ENCODE measurements at regions not wholly inside any gene's neighbourhood (a gene's known extent, or its start where the extent isn't known, plus 50 kb on each side); places are given as distances from the start of the nearest gene placed in this dataset.
A peak's percentile ranks its signal among the peaks of the same experiment; 100 is the strongest.
"Not testable (repeated sequence)": the region's sequence is repeated elsewhere in the genome, so short reads cannot be mapped to it uniquely, and the experiment has no call there.

DNA sequence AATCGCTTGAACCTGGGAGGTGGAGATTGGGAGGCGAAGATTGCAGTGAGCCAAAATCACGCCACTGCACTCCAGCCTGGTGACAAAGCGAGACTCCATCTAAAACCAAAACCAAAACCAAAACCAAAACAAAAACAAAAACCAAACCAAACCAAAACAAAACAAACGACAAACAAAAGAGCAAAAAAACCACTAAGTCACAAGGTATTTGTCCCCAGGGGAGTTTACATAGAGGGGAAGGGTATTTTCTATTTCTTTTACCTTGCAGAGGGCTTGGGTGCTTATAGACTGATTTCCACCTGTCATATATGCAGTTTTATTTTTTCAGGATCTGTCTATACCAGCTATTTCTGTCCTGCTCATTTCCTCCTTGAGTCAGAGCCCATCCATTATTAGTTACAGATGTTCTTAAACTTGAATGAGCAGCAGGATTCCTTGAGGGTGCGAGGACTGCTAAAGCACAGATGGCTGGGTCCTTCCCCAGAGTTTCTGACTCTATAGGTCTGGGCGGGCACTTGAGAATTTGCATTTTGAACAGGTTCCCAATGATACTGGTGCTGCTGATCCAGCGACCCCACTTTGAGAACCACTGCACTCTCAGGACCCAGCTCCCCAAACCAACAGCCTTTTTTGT lies 102.2 kb upstream of the UXS1 start:
- peak in 1 of 42 donors; percentile 32 for DNase-seq
- intact Hi-C loops (cut with DNase I) = no loop called here

DNA sequence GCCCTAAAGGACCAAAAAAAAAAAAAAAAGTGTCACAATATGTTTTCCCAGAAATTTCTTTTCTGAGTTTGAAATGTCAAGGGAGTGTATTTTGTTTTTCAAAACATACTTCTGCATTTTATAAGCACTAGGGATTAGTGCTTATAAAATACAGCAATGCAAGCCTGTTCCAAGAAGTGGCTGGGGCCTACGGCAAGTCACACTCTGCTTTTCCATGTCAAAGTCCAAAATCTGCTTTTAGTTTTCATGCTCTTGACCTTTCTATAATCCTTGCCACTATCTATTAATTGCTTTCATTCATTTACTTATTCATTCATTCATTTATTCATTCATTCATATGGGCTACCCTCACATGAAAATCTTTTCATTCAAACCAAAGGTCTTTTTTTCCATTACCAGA lies 100.1 kb upstream of the UXS1 start:
- intact Hi-C loops (cut with DNase I) = no loop called here
- no peak for DNase-seq

DNA sequence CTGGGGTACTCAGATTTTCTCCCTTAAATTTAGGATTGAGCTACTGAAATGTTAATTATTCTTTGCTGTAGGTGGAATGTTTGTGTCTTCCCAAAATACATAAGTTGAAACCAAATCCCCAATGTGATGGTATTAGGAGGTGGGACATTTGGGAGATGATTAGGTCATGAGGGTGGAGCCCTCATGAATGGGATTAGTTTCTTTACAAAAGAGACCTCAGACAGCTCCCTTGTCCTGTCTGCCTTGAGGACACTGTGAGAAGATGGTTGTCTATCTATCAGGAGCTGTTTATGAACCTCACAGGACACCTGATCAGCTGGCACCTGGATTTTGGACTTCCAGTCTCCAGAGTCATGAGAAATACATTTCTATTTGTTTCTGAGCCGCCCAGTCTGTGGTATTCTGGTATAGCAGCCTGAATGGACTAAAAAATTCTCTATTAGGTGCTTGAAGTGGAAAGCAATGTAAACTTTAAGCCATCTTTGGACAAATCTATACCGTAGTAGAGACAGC lies 99.2 kb upstream of the UXS1 start:
- intact Hi-C loops (cut with DNase I) = no loop called here
- no peak for DNase-seq

DNA sequence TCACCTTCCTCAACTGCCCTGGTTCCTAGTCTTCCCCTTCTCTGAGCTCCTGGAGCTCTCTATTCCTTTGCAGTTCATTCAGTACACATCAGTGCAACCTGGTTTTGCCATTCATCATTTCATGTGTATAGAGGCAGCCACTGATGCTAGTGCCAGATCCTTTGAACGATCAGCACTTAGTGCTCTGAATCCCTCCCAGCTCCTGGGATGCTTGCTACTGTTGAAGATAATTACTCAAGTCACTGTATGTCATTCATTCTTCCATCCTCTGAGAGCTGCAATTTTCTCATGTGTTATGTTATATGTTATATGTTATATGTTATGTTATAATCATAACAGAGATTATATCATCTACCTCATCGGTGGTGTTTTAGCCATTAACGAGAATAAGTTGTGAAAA lies 98.5 kb upstream of the UXS1 start:
- peak in 1 of 42 donors; percentile 24 for DNase-seq
- intact Hi-C loops (cut with DNase I) = no loop called here

DNA sequence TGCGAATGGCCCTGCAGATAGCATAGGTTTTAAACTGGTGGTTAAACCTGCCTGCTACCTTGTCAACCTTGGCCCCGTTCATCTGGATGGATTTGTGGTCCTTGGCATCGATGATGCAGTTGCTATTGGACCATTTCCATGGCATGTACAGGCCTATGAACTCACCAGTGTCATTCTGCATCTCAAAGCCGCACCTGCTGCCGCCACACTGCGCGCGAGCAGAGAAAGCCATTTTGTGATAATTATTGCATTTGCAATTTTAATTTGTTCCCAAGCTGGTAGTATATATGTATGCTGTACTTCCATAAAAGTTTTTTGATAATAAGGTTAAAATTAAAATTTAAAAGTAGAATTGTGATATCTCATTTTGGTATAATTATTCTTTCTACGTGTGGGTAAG lies 94.8 kb upstream of the UXS1 start:
- intact Hi-C loops (cut with DNase I) = no loop called here
- peak in 1 of 42 donors; percentile 35 for DNase-seq

DNA sequence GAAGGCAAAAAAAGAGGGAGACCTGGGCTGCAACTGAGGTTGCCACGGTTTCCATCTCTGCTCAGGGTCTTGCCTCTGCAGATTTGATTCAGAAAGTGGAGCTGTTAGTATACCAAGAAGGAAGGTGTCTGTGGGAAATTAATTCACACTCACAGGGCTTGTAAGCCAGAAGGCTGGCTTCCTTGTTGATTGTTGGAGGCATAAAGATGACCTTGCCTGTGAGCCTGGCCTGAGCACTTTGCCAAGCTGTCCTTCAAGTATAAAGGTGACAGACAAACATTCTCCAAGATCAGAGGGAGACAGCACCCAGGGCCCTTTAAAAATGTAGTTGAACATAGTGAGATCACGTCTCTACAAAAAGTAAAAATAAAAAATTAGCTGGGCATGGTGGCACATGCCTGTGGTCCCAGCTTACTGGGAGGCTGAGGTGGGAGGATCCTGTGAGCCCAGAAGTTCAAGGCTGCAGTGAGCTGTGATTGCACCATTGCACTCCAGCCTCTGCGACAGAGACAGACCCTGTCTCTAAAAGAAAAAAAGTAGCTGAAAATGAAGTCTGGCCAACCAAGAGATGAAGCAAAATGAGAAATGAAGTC lies 91.2 kb upstream of the UXS1 start:
- DNase-seq = peak in 1 of 42 donors; percentile 25
- intact Hi-C loops (cut with DNase I) = no loop called here

DNA sequence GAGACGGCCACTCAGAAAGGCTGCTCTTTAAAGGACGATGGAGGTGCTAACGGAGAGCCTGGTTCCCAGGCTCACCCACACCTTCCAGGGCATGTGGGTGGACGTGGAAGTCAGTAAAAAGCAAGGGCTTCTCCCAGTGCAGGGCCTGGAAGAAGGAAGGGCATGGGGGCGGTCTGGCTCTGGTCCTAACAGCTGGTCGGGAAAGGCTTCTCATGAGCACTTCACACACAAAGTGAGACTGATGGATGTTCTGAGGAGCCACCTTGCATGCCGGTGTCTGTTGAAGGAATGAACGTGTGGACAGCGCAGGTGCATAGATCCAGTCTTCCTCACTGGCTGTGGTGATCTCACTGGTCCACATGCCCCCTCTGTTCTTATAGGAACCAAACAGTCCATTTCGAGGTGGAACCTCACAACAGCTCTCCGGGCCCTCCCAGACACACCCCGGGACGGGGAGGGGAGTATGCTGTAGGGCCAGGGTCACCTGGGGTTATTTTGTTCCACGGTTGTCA lies 90.6 kb upstream of the UXS1 start:
- DNase-seq = peak in 1 of 42 donors; percentile 39
- intact Hi-C loops (cut with DNase I) = no loop called here

DNA sequence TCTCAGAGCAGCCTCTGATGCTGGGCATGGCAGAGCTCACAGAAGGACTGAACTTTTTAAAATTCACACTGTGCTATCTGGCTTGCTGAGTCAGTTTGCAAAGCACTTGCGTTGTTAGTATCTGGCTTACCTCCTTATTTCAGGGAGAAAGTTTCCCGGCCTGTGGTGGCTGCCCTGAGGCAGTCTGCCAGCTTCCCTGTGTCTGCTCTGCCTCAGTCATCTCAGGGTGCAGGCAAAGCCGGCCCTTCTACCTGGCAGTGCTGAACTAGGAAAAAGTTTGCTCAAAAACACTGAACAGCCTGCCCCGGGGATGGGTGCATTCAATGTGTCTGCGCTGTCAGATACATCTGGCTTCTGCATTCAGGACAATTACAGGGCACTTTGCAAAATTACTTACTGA lies 90.2 kb upstream of the UXS1 start:
- intact Hi-C loops (cut with DNase I) = no loop called here
- DNase-seq = peak in 9 of 42 donors; percentile 14 to 56 (median 20)

DNA sequence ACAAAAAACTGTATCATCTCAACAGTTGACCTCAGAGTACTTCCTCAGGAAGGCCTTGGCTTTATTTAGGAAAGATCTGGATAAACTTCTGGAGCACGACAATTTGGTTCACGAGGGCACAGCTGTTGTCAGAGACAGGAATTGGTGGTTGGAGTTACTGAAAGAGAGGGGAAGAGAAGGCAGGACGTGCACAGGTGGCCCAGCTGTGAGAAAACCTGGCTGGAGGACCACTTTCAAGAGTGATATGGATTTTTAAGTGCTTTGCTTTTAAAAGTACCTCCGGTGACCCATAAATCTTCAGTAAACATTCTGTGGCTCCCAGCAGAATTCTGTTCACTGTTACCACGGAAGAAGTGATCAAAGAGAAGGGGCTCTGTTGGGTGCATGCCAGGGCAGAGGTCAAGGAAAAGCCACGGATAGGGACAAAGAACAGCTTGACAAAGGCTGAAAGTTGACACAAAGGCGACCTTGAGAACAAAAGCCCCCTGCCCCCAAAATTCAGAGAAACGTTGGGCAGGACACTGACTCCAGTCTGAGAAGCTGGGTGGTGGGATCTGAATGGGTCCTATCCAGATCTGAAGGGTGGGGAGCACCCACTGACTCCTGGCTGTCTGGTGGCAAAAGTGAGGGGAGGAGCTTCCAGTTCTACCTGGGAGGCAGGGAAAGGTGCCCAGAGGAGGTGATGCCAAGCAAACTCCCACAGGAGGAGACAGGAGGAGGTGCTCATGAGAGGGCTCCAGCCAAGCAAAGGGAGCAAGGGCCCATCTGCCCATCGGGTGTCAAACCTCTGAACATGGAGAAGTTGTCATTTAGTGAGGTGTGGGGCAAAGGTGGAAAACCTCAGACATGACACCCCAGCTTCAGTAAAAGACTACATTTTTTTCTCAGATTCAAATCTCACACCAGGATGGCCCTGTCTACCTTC lies 89.4 kb upstream of the UXS1 start:
- intact Hi-C loops (cut with DNase I) = not testable (repeated sequence)
- peak in 1 of 42 donors; percentile 31 for DNase-seq

DNA sequence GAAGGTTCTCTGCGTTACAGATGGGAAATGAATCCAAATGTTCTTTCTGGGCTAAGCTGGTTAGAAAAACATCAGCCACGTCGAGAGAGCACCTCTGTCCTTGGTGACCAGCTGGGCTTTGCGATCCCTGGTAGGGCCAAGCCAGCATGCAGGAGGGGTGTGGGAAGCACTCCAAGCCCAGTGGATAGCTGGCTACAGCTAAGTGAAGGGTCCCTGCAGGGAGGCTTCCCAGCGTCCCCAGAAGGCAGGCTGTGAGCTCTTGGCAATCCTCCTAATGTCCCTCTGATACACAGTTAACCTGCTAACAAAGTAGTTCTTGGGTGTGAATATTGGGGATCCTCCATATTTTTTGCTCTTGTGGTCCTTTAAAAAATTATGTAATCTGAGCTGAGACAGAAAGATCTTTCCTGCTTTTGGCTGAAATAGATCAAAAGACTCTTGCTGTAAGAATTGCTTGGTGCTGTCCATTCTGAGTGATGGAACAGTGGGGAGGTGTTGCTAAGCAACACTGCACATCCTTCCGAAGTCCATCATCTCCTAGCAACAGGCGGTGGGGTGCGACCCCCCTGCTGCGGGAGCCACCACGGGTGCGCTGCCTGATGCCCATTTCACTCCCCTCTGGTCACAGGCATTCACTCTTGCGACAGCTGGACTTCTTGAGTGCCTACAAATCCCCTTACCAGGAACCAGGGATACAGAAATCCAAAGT lies 88.5 kb upstream of the UXS1 start:
- DNase-seq = peak in 1 of 42 donors; percentile 38
- intact Hi-C loops (cut with DNase I) = no loop called here

DNA sequence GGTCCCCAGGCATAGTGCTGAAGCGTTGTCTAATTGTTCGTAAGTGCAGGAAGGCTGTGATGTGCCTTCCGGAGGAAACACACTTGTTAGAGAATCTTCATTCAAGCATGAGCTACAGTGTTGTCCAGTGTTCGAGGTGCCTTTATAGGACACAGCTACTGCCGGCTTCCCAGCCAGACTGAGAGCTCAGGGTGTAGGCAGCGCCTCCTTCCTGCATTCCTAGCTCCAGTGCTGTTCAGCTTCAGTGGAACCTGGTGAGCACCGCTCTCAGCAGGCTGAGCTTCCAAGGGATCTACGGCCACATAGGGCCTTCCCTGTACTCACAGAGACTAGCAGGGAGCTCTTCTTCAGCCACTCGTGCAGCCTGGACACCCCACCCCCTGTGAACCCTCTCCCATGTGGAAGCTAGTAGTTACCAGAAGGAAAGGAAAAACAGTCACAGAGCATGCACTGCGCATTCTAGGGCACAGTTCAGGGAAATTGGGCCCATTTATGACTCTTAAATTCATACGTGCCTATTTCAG lies 87.9 kb upstream of the UXS1 start:
- intact Hi-C loops (cut with DNase I); DNase-seq: not testable (repeated sequence)

DNA sequence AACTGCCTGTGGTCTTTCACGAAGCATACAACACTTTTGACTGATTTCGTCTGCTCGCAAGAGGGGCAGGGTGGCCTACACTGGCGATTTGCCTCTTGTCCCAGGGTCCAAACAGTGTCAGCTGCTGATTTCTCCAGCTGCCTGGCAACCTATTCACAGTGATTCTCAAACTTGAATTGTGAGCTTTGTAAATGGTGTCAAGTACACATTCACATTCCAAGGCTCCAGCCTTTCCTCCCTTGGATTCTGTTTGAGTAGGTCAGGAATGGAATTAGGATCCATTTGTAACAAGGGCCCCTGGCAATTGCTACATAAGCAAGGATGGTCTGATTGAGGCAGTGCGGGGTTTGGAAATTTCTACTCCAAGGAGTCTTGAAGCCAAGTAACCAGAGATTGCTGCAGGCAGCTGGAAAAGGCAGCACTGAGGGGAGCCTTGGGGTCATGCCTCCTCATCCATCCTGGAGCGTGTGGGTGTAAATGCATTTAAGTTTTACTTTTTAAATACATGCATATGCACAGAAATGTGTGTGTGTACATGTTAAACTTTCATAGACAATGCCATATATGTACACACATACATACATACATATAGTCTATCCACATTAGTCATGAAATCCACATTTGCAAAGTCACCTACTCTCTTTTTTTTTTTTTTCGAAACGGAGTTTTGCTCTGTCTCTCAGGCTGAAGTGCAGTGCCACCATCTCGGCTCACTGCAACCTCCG lies 86.8 kb upstream of the UXS1 start:
- intact Hi-C loops (cut with DNase I) = no loop called here
- DNase-seq = peak in 7 of 42 donors; percentile 8 to 49 (median 24)

DNA sequence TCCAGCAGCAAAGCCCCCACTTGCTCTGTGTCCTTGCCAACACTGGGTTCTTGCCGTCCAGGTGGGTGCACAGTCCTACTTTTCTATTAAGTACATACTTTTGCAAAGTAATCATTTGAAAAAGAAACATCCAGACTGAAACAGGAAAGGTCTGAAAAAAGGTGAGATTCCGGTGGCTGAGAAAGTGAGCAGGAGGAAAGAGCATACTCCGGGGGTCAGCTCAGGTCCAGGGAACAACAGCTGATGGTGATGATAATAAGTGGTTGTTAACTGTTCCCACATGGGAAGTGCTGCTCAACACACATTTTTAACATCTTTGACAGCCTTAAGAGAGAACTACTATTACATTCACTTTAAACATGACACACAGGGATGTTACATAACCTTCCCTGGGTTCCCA lies 86.1 kb upstream of the UXS1 start:
- intact Hi-C loops (cut with DNase I) = no loop called here

DNA sequence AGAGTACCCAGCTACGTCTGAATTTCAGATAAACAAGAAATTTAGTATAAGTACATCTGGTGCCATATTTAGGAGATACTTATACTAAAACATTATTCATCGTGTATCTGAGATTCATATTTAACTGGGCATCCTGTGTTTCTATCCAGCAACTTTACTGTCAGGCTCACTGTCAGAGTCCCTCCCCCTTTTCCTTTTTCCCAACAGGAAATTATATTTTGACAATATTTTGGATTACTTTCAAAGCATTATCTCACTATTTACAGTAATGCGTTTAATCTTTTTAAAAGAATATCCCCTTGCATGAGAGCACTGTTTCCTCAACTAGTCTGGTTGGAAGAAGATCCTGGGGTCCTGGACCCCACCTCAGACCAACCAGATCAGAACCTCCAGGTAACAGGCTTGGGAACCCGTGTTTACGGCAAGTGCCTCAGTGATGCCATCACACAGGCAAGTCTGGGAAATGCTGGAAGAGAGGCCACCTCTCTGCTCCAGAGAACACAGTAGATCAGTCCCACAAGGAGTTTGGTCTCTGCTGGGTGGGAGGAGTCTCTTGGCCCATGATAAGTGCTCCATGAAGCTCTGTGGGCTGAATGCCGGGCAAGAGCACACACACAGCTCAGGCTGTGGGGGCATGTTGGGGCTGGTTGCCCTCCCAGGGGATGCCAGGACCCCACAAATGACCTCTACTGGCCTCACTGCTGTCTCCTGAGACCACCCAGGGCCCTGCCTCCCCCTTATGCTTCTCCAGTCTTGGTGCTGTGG lies 84.2 kb upstream of the UXS1 start:
- intact Hi-C loops (cut with DNase I) = no loop called here
- no peak for DNase-seq

More for the DNA sequence above, 86.1 kb upstream of the UXS1 start:
- DNase-seq = no peak

DNA sequence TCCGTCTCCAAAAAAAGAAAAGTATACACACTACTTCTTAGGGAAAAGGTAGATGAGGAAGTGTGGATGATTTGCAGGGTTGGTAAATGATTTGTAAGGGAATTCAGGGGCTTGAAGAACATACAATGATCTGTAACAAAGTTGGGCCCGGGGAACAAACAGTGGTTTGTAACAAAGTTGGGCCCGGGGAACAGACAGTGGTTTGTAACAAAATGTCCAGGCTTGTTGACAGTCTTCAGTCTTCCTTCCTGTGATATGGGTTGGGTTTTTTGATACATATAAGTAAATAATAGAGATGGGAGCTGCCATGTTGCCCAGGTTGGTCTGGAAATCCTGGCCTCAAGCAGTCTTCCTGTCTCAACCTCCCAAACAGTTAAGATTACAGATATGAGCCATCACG lies 83.3 kb upstream of the UXS1 start:
- DNase-seq = no peak
- intact Hi-C loops (cut with DNase I) = no loop called here

DNA sequence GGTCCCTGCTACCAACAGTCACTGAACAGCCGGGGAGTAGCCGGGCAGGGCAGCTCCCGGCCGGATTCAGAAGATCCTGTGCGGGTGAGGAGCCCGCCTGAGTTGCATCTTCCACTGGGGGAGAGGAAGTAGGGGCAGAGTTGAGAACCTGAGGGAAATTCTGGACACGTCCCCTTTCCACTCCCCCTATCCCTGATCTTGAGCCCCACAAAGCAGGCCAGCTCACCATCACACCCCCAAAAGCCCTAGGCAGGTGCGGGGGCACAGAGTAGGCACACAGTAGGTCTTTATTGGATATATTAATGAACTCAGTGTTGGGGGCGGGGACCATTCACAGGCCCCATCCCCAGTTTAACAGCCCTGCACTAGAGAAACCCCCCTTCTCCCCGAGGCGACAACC lies 81.9 kb upstream of the UXS1 start:
- no peak for DNase-seq
- intact Hi-C loops (cut with DNase I) = no loop called here

DNA sequence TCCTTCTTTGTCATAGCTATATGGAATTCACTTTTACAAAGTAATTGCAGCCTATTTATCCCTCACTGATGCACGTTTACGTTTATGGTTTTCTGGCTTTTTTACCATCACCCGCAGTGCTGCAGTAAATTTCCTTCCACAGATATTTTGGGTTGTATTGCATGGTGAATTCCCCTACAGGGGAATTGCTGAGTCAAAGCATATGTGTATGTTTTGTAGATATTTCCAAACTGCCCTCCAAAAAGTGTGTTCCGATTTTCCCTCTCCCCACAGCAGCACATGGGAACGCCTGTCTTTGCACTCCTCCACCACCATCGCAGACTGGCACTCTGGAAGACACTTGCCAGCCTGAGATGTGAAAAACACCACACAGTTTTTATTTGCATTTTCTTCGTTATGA lies 80.6 kb upstream of the UXS1 start:
- no peak for DNase-seq
- intact Hi-C loops (cut with DNase I) = no loop called here
